ENCODE measurements at regions not wholly inside any gene's neighbourhood (a gene's known extent, or its start where the extent isn't known, plus 50 kb on each side); places are given as distances from the start of the nearest gene placed in this dataset.

- TF ChIP-seq ZNF571 (tag by site-specific recombination; IDR thresholded peaks at IDR 0.05), result no peak
- no peak for TF ChIP-seq ZNF112 (tag by site-specific recombination; IDR thresholded peaks at IDR 0.05)
- TF ChIP-seq ZNF148 (tag by site-specific recombination; IDR thresholded peaks at IDR 0.05; ENCODE audit: borderline replicate concordance), result no peak
- TF ChIP-seq, protein P1, sequence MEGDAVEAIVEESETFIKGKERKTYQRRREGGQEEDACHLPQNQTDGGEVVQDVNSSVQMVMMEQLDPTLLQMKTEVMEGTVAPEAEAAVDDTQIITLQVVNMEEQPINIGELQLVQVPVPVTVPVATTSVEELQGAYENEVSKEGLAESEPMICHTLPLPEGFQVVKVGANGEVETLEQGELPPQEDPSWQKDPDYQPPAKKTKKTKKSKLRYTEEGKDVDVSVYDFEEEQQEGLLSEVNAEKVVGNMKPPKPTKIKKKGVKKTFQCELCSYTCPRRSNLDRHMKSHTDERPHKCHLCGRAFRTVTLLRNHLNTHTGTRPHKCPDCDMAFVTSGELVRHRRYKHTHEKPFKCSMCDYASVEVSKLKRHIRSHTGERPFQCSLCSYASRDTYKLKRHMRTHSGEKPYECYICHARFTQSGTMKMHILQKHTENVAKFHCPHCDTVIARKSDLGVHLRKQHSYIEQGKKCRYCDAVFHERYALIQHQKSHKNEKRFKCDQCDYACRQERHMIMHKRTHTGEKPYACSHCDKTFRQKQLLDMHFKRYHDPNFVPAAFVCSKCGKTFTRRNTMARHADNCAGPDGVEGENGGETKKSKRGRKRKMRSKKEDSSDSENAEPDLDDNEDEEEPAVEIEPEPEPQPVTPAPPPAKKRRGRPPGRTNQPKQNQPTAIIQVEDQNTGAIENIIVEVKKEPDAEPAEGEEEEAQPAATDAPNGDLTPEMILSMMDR (tag by site-specific recombination; IDR thresholded peaks at IDR 0.05), result no peak
- no peak for TF ChIP-seq ZBTB49 (tag by site-specific recombination; IDR thresholded peaks at IDR 0.05; ENCODE audit: low read depth)
- no peak for TF ChIP-seq ZNF449 (tag by site-specific recombination; IDR thresholded peaks at IDR 0.05)
These were observed 155.2 kb upstream of the E2F7 start for GRCh38 chr12:77220586-77220985.

Measured in HEK293 (cell line).